Lower lobe of right lung (tissue), 2 donors: ENCODE measurements at regions not wholly inside any gene's neighbourhood (a gene's known extent, or its start where the extent isn't known, plus 50 kb on each side); places are given as distances from the start of the nearest gene placed in this dataset.

ENCODE experiments used
- ATAC-seq, 2 donors: fragments of 200-7000 bp; cut with Tn5 transposase; one replicate each; pipeline ENCODE4 v1.9.1; 2020 to 2022; ENCODE audit warnings: mild to moderate bottlenecking in 2 of 2, moderate library complexity in 2 of 2
- DNase-seq: peaks from one replicate; pipeline ENCODE4 v3.0.0-alpha.2; 2020
- H3K27ac ChIP-seq: fragments of 200-600 bp; one replicate; pipeline ENCODE4 v1.8.0; 2022
- H3K27me3 ChIP-seq: fragments of 200-600 bp; one replicate; pipeline ENCODE4 v1.8.0; 2022; ENCODE audit warnings: low read depth
- H3K36me3 ChIP-seq: fragments of 200-600 bp; one replicate; pipeline ENCODE4 v1.8.0; 2022; ENCODE audit warnings: mild to moderate bottlenecking
- H3K4me1 ChIP-seq: fragments of 200-600 bp; one replicate; pipeline ENCODE4 v1.8.0; 2022
- H3K4me3 ChIP-seq: fragments of 200-600 bp; one replicate; pipeline ENCODE4 v1.8.0; 2022; ENCODE audit warnings: mild to moderate bottlenecking
- H3K9me3 ChIP-seq: fragments of 200-600 bp; one replicate; pipeline ENCODE4 v1.8.0; 2022
- CTCF ChIP-seq: fragments of 200-600 bp; IDR thresholded peaks from one replicate; pipeline ENCODE4 v1.8.0; 2022; ENCODE audit warnings: antibody characterized with exemption, mild to moderate bottlenecking
- intact Hi-C: fragments of 100-400 bp; cut with DNase I; formaldehyde crosslinking; loops from one replicate; pipeline ENCODE4 v1.11.0; 2022
- donor health status: DM: no; HTN: yes; CAD: no; lungs with severe emphysema.

GRCh38 chr10:61248013-61248412 lies 205.2 kb downstream of the TMEM26 start:
- H3K4me3 ChIP-seq = no peak overlapping the region
- H3K27me3 ChIP-seq = no peaks in the 10 kb centered on the region
- DNase-seq = no peak
- H3K27ac ChIP-seq = no peak overlapping the region
- TF ChIP-seq CTCF = no peak
- H3K9me3 ChIP-seq = no peaks in the 10 kb centered on the region
- H3K4me1 ChIP-seq = no peaks in the 10 kb centered on the region
- H3K36me3 ChIP-seq = no peaks in the 10 kb centered on the region
- intact Hi-C loops = no loop called here
- ATAC-seq = no peak

GRCh38 chr10:61244261-61244775 lies 208.9 kb downstream of the TMEM26 start:
- Histone ChIP-seq H3K9me3 (no peaks in the 10 kb centered on the region), H3K36me3 (no peaks in the 10 kb centered on the region), H3K27me3 (no peaks in the 10 kb centered on the region), H3K4me3 (no peak overlapping the region), H3K4me1 (no peaks in the 10 kb centered on the region), H3K27ac (no peak overlapping the region)
- no peak for TF ChIP-seq CTCF
- no peak for ATAC-seq
- intact Hi-C loops = no loop called here
- DNase-seq = no peak

GRCh38 chr10:61232780-61233179 lies 220.4 kb downstream of the TMEM26 start:
- ATAC-seq = no peak
- intact Hi-C loops = no loop called here

GRCh38 chr10:61225939-61226338 lies 227.2 kb downstream of the TMEM26 start:
- TF ChIP-seq CTCF = no peak
- H3K27me3 ChIP-seq = no peaks in the 10 kb centered on the region
- H3K27ac ChIP-seq = no peak overlapping the region
- peaks cover 12% of the 10 kb centered on the region for H3K9me3 ChIP-seq
- H3K36me3 ChIP-seq = no peaks in the 10 kb centered on the region
- ATAC-seq (no peak), DNase-seq (no peak)
- intact Hi-C loops = no loop called here
- no peaks in the 10 kb centered on the region for H3K4me1 ChIP-seq
- H3K4me3 ChIP-seq = no peak overlapping the region

More at GRCh38 chr10:61232780-61233179, 220.4 kb downstream of the TMEM26 start:
- Histone ChIP-seq H3K9me3 (peaks cover 4% of the 10 kb centered on the region), H3K4me3 (no peak overlapping the region), H3K27me3 (no peaks in the 10 kb centered on the region), H3K4me1 (no peaks in the 10 kb centered on the region), H3K27ac (no peak overlapping the region), H3K36me3 (no peaks in the 10 kb centered on the region)
- no peak for DNase-seq
- no peak for TF ChIP-seq CTCF

GRCh38 chr10:61223576-61223975 lies 229.6 kb downstream of the TMEM26 start:
- Histone ChIP-seq H3K36me3 (no peaks in the 10 kb centered on the region), H3K9me3 (peaks cover 12% of the 10 kb centered on the region), H3K4me1 (no peaks in the 10 kb centered on the region), H3K27ac (no peak overlapping the region), H3K27me3 (no peaks in the 10 kb centered on the region), H3K4me3 (no peak overlapping the region)
- DNase-seq = no peak
- no peak for ATAC-seq
- intact Hi-C loops = no loop called here
- TF ChIP-seq CTCF = no peak

- no peak for TF ChIP-seq CTCF
- H3K36me3 ChIP-seq = no peaks in the 10 kb centered on the region
- no peak for ATAC-seq
- no peak overlapping the region for H3K4me3 ChIP-seq
- H3K27ac ChIP-seq = no peak overlapping the region
- DNase-seq = no peak
- intact Hi-C loops = no loop called here
- H3K27me3 ChIP-seq = no peaks in the 10 kb centered on the region
- no peaks in the 10 kb centered on the region for H3K4me1 ChIP-seq
- no peaks in the 10 kb centered on the region for H3K9me3 ChIP-seq
Measured at GRCh38 chr10:61219696-61220095, 233.5 kb downstream of the TMEM26 start.
